ENCODE measurements at regions not wholly inside any gene's neighbourhood (a gene's known extent, or its start where the extent isn't known, plus 50 kb on each side); places are given as distances from the start of the nearest gene placed in this dataset.

DNA sequence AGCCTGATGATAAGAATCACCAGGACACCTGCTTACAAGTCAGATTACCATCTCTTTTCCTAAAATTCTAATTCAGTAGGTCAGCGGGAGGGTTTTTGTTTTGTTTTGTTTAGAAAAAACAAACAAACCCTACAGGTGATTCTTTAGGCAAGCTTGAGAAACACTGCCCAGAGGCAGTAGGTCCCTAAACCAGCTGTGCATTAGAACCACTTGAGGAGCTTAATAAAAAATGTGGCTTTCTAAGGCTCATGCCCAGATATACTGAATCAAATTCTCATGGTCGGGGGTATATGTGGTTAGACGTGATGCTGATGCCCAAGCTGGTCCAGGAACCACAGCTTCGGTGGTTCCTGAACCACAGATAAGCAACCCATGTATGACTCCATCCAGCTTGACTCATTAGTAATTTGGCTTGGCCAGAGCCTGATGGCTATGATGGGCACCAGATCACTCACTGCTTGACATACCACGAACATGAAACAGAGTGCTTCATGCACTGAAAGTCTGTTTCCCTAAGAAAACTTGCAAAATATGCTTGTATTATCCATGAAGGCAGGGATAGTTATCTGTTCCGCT lies 338.1 kb upstream of the F9 start:
- H3K36me3 ChIP-seq, result no peaks in the 10 kb centered on the region
- H3K4me2 ChIP-seq, result no peak overlapping the region
- no peak overlapping the region for H3K4me3 ChIP-seq
- H3K27ac ChIP-seq, result no peak overlapping the region
- H3K4me1 ChIP-seq, result no peaks in the 10 kb centered on the region
- peaks cover 4% of the 10 kb centered on the region; the same call in 1 of the 2 replicates for H4K20me1 ChIP-seq
- no peak for TF ChIP-seq Cebpa-rat (IDR thresholded peaks at IDR 0.05)
- H3K9ac ChIP-seq, result no peak overlapping the region
- H3K27me3 ChIP-seq, result peaks cover 94% of the 10 kb centered on the region
- peaks cover 9% of the 10 kb centered on the region for H3K9me3 ChIP-seq

DNA sequence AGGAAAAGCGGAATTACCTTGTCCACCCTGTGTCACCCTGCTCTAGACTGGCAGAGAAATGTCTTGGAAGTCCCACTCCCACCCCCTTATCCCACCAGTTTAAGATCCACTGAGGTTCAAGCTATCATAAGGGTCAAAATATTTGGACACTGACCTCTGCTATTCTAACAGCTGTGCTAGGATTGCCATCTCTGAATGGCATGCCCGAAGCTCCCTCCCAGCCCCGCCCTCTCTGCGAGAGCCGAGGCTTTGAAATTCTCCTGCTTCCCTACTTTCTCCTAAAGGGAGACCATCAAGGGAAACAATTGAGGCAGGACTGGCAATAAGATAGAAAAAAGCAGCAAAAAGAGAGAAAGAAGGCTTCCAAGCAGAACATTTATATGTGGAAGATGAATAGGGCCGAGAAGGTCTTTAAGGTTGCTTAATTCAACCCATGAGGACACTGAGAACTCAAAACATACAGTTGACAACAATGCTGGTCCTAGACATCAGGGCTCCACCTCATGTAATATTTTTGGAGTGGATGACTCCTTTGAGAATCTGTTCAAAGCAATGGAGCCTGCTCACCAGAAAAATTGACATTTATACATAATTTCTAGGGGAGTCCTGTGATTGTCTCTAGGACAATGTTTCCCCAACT lies 338.7 kb upstream of the F9 start:
- Histone ChIP-seq H3K27me3 (peaks cover 90% of the 10 kb centered on the region), H3K4me3 (no peak overlapping the region)
- no peak for TF ChIP-seq Cebpa-rat (IDR thresholded peaks at IDR 0.05)

DNA sequence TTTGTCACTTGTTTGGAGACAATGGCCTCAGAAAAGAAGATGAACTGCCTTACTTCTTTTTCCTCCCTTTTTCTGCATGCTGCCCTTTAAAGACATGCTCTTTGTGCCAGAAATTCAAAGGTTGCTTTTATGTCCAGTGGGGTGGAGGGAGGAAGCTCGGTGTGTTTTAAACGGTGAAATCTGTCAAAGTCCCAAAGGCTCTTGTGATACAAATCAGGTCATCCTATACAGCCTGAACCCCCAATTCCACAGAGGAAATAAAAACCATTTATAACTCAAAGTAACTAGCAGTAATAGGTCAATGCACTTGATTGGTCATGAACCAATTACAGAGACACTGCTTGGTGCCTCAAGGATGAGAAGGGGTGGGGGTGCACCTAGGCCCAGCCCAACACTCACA lies 339.3 kb upstream of the F9 start:
- Histone ChIP-seq H3K9ac (no peak overlapping the region), H3K9me3 (peaks cover 9% of the 10 kb centered on the region), H4K20me1 (peaks cover 4% of the 10 kb centered on the region; the same call in 1 of the 2 replicates), H3K27ac (no peak overlapping the region), H3K27me3 (peaks cover 88% of the 10 kb centered on the region), H3K36me3 (no peaks in the 10 kb centered on the region), H3K4me1 (no peaks in the 10 kb centered on the region), H3K4me3 (no peak overlapping the region), H3K4me2 (no peak overlapping the region)
- TF ChIP-seq Cebpa-rat (IDR thresholded peaks at IDR 0.05), result no peak

More for the DNA sequence above, 338.7 kb upstream of the F9 start:
- Histone ChIP-seq H3K4me1 (no peaks in the 10 kb centered on the region), H3K27ac (no peak overlapping the region), H3K4me2 (no peak overlapping the region), H3K36me3 (no peaks in the 10 kb centered on the region), H4K20me1 (peaks cover 4% of the 10 kb centered on the region; the same call in 1 of the 2 replicates), H3K9me3 (peaks cover 9% of the 10 kb centered on the region), H3K9ac (no peak overlapping the region)

DNA sequence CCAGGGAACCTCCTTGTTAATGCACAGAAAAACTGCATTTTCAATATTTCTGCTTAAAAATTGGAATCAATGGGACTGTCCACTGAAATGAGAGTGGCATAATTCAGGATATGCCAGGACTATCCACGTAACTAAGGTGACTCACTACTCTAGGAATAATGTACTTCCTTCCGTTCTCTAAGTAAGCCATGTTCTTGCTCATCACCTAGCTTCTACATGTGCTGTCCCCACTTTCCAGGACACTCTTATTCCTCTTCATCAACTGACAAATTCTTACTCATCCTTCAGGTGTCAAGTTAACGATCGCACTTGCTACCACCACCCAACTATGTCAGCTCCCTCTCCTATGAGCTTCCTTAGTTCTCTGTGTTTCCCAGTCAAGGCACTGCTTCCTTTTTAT lies 342.8 kb upstream of the F9 start:
- H3K9ac ChIP-seq, result no peak overlapping the region
- H3K27ac ChIP-seq, result no peak overlapping the region
- no peak overlapping the region for H3K4me2 ChIP-seq
- peaks cover 90% of the 10 kb centered on the region for H3K27me3 ChIP-seq
- peaks cover 2% of the 10 kb centered on the region; the same call in 1 of the 2 replicates for H4K20me1 ChIP-seq
- no peak for TF ChIP-seq Cebpa-rat (IDR thresholded peaks at IDR 0.05)
- H3K36me3 ChIP-seq, result no peaks in the 10 kb centered on the region
- no peaks in the 10 kb centered on the region for H3K9me3 ChIP-seq
- no peak overlapping the region for H3K4me3 ChIP-seq
- H3K4me1 ChIP-seq, result peaks cover 4% of the 10 kb centered on the region

DNA sequence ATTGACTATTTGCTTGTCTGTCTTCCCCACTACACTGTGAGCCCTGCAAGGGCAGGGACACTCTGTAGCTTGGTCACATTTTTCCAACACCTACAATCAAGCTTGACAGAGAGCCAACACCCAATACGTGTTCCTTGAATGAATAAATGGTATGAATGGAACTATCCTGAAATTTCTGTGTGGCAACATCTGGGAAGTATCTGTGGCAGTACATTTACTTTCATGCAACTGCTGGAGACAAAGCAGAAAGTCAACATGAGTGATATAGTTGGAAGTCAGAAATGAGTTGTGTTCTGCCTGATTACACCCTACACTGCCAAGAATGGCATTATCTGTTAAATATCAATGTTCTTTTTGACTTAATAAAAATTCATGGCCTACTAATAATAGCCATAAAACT lies 343.5 kb upstream of the F9 start:
- H3K4me3 ChIP-seq, result no peak overlapping the region
- peaks cover 90% of the 10 kb centered on the region for H3K27me3 ChIP-seq
- H3K4me2 ChIP-seq, result no peak overlapping the region
- no peak for TF ChIP-seq Cebpa-rat (IDR thresholded peaks at IDR 0.05)
- no peaks in the 10 kb centered on the region for H3K9me3 ChIP-seq
- no peaks in the 10 kb centered on the region for H3K36me3 ChIP-seq
- no peak overlapping the region for H3K27ac ChIP-seq
- no peak overlapping the region for H3K9ac ChIP-seq
- peaks cover 9% of the 10 kb centered on the region for H3K4me1 ChIP-seq
- no peaks in the 10 kb centered on the region for H4K20me1 ChIP-seq

DNA sequence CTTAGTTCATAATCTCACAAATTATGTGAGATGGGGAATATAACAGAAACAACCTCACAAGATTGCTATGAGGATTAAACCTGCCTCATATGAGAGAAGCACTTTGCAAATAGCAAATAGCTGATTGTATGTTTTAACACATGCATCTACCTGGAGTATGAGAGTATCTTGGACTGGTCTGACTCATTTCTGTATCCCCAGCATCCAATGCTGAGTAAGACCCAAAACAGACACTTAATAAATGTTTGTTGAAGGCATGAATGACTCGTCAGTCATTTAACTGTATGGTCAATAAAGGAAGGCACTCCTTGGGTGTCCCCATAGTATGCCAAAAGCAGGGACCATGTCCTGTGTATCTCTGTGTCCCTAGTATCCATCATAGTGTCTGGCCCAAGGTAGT lies 350.9 kb upstream of the F9 start:
- Histone ChIP-seq H3K4me3 (no peak overlapping the region), H3K9ac (no peak overlapping the region)

DNA sequence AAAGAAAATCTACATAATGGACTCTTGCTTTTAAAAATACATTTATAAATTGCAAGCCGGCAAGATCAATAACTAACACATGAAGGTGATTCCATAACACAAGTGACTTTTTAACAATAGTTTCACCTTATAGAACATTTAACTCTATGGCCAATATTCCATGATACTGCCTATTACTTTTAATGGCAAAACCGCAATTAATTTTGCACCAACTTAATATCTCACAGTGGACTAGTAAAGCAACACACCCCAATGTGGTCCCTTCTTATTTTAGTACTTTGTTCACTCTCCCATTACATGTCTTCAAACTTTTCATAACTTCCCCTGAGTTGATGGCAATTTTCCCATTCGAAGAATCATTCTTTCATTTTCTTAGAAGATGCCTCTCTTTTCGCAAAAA lies 351.6 kb upstream of the F9 start:
- H4K20me1 ChIP-seq, result no peaks in the 10 kb centered on the region

More for the DNA sequence above, 350.9 kb upstream of the F9 start:
- Histone ChIP-seq H3K4me1 (peaks cover 9% of the 10 kb centered on the region), H3K4me2 (no peak overlapping the region), H3K9me3 (no peaks in the 10 kb centered on the region), H3K27me3 (peaks cover 63% of the 10 kb centered on the region), H3K36me3 (no peaks in the 10 kb centered on the region), H3K27ac (no peak overlapping the region), H4K20me1 (no peaks in the 10 kb centered on the region)
- no peak for TF ChIP-seq Cebpa-rat (IDR thresholded peaks at IDR 0.05)

DNA sequence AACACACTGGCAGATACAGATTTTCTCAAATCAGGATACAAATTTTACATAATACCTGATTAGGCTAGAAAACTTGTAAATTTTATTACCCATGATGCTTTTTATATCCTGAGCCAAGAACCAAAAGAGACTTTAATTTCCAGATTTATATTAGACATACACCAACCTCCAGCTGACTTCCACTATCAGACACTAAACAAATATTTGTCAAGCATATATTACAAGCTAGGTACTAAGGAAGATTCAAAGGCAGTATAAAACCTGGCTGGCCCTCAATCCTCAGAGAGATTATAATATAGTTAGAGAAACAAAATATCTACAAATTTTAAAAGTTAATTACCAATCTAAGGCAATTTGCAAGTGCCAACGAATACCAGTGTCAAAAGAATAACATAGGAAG lies 357.8 kb upstream of the F9 start:
- Histone ChIP-seq H3K27ac (no peak overlapping the region), H3K4me1 (no peaks in the 10 kb centered on the region), H4K20me1 (peaks cover 6% of the 10 kb centered on the region; the same call in 1 of the 2 replicates), H3K4me3 (no peak overlapping the region), H3K36me3 (no peaks in the 10 kb centered on the region), H3K9me3 (no peaks in the 10 kb centered on the region), H3K27me3 (peaks cover 34% of the 10 kb centered on the region), H3K9ac (no peak overlapping the region), H3K4me2 (no peak overlapping the region)
- TF ChIP-seq Cebpa-rat (IDR thresholded peaks at IDR 0.05), result no peak

More for the DNA sequence above, 351.6 kb upstream of the F9 start:
- Histone ChIP-seq H3K27me3 (peaks cover 57% of the 10 kb centered on the region), H3K4me1 (peaks cover 9% of the 10 kb centered on the region), H3K9ac (no peak overlapping the region), H3K4me2 (no peak overlapping the region), H3K27ac (no peak overlapping the region), H3K36me3 (no peaks in the 10 kb centered on the region), H3K9me3 (no peaks in the 10 kb centered on the region), H3K4me3 (no peak overlapping the region)
- no peak for TF ChIP-seq Cebpa-rat (IDR thresholded peaks at IDR 0.05)

DNA sequence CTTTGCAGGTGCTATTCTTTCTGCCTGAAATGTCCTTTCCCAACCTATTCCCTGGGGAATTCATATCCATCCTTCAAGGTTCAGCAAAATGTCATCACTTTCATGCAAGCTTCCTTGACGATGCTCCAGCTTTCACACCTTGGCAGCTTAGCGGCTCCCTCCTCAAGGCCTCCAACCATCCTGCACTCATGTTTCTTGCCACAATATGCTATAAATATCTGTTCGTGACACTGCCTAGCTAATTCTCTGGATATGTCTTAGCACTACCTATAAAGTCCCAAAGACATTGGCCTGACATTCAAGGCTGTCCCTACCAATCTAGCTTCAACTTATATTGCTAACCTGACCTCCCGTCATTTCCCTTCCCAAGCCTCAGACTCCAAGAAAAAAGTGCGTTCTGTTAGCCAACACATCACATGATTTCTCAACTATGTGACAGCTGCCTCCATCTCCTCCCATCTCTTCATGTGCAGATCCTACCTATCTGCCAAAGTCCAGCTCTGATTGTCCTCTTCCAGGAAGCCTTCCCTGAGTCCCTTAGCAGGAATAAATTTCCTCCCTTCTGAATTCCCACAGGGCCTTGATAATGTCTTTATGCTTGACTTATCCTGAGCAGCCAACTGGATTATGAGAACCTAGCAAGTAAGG lies 359.9 kb upstream of the F9 start:
- Histone ChIP-seq H4K20me1 (peaks cover 6% of the 10 kb centered on the region; the same call in 1 of the 2 replicates), H3K27ac (no peak overlapping the region), H3K27me3 (peaks cover 47% of the 10 kb centered on the region), H3K4me3 (no peak overlapping the region), H3K9me3 (no peaks in the 10 kb centered on the region), H3K4me2 (no peak overlapping the region), H3K36me3 (no peaks in the 10 kb centered on the region), H3K4me1 (no peaks in the 10 kb centered on the region), H3K9ac (no peak overlapping the region)
- no peak for TF ChIP-seq Cebpa-rat (IDR thresholded peaks at IDR 0.05)

DNA sequence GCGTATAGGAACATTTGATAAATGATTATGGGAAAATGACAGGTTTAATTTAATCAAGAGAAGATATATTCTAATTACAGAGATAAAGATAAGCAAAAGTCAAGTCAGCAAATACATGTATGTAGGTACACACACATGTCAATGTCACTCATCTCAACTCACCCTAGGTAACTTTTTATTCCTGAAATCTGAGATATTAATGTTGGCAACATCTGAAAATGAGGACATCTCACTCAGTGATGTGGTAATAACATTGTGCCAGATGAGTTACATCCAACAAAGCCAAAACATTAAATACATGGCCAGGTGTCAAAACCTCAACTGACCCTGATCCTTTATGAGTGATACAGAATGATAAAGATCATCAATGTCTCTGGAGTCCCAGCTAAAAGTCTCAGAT lies 363.3 kb upstream of the F9 start:
- Histone ChIP-seq H3K9ac (no peak overlapping the region), H3K27ac (no peak overlapping the region), H3K4me2 (no peak overlapping the region), H3K36me3 (no peaks in the 10 kb centered on the region), H3K4me1 (no peaks in the 10 kb centered on the region), H3K27me3 (peaks cover 54% of the 10 kb centered on the region), H4K20me1 (peaks cover 6% of the 10 kb centered on the region; the same call in 1 of the 2 replicates), H3K4me3 (no peak overlapping the region), H3K9me3 (no peaks in the 10 kb centered on the region)
- TF ChIP-seq Cebpa-rat (IDR thresholded peaks at IDR 0.05), result no peak

All from BLaER1 (cell line).